NCI-H1930 (cell line): ENCODE measurements at regions not wholly inside any gene's neighbourhood (a gene's known extent, or its start where the extent isn't known, plus 50 kb on each side); places are given as distances from the start of the nearest gene placed in this dataset.
A peak's percentile ranks its signal among the peaks of the same experiment; 100 is the strongest.

Experiments used
- DNase-seq, 2 experiments: peaks; one replicate each; lab custom pipeline; 2025; lab: John Stamatoyannopoulos, UW

GRCh38 chr7:31398815-31399214 lies 58.3 kb upstream of the NEUROD6 start:
- DNase-seq: no peak

- no peak for DNase-seq
Observed at GRCh38 chr7:31407178-31407676, 66.7 kb upstream of the NEUROD6 start.

- no peak for DNase-seq
Observed at GRCh38 chr7:31408140-31408729, 67.7 kb upstream of the NEUROD6 start.

GRCh38 chr7:31410265-31410664 lies 69.7 kb upstream of the NEUROD6 start:
- no peak for DNase-seq

GRCh38 chr7:31411416-31411815 lies 70.9 kb upstream of the NEUROD6 start:
- no peak for DNase-seq

GRCh38 chr7:31413766-31414165 lies 73.2 kb upstream of the NEUROD6 start:
- DNase-seq: no peak

GRCh38 chr7:31416381-31416870 lies 75.9 kb upstream of the NEUROD6 start:
- no peak for DNase-seq

- DNase-seq: no peak
Observed at GRCh38 chr7:31418928-31419327, 78.4 kb upstream of the NEUROD6 start.

GRCh38 chr7:31419505-31420055 lies 79.1 kb upstream of the NEUROD6 start:
- DNase-seq: no peak

- no peak for DNase-seq
Observed at GRCh38 chr7:31420948-31421347, 80.4 kb upstream of the NEUROD6 start.

GRCh38 chr7:31421607-31422006 lies 81.1 kb upstream of the NEUROD6 start:
- DNase-seq: no peak

GRCh38 chr7:31423994-31424393 lies 83.5 kb upstream of the NEUROD6 start:
- DNase-seq: no peak

GRCh38 chr7:31432176-31432575 lies 81.7 kb upstream of the ITPRID1 start:
- no peak for DNase-seq

GRCh38 chr7:31432836-31433340 lies 81.0 kb upstream of the ITPRID1 start:
- no peak for DNase-seq

GRCh38 chr7:31437250-31437865 lies 76.5 kb upstream of the ITPRID1 start:
- DNase-seq: no peak

- DNase-seq: no peak
Observed at GRCh38 chr7:31439165-31439564, 74.7 kb upstream of the ITPRID1 start.

- no peak for DNase-seq
Observed at GRCh38 chr7:31440511-31440910, 73.4 kb upstream of the ITPRID1 start.

- no peak for DNase-seq
Observed at GRCh38 chr7:31442626-31443025, 71.3 kb upstream of the ITPRID1 start.

GRCh38 chr7:31443457-31443856 lies 70.4 kb upstream of the ITPRID1 start:
- DNase-seq: peak; percentile 14 to 54

GRCh38 chr7:31444196-31444595 lies 69.7 kb upstream of the ITPRID1 start:
- no peak for DNase-seq

- no peak for DNase-seq
Observed at GRCh38 chr7:31445686-31446355, 68.1 kb upstream of the ITPRID1 start.

GRCh38 chr7:31448649-31449048 lies 65.2 kb upstream of the ITPRID1 start:
- no peak for DNase-seq

GRCh38 chr7:31455844-31456243 lies 58.0 kb upstream of the ITPRID1 start:
- DNase-seq: no peak
